OCI-LY7 (cell line): ENCODE measurements at regions not wholly inside any gene's neighbourhood (a gene's known extent, or its start where the extent isn't known, plus 50 kb on each side); places are given as distances from the start of the nearest gene placed in this dataset.

Experiments used
- EZH2phosphoT487 ChIP-seq: fragments of 200-600 bp; sonication (generic); IDR thresholded peaks from 2 replicates; pipeline ENCODE4 v1.6.1; 2018; ENCODE audit warnings: low read depth, borderline replicate concordance, mild to moderate bottlenecking, mixed run types, antibody characterized with exemption, low read length, moderate library complexity, mixed read lengths
- TF ChIP-seq, protein P1 (sequence below): fragments of 200-600 bp; sonication (generic); conservative IDR thresholded peaks from 2 replicates; pipeline ENCODE4 v1.5.1; 2014; ENCODE audit warnings: mild to moderate bottlenecking, antibody characterized with exemption, low read length, moderate library complexity, mixed read lengths

DNA sequence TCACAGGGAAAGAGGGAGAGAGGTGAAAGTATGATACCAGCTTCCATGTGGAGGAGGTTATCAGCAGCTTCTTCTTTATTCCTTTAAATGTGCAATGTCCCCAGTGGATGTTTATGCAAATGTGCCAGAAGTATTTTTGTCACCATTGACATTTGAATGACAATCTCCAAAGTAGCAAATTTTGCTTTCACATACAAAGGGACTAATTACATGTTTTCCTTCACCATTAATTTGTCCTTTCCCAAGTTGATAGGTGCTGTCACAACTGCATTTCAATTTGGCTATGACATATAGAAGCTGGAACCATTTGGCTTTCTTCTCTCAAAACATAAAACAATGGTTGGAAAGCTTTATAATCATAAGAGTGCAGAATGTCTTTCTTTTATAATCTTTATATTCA is 469.0 kb upstream of the NWD2 start:
- TF ChIP-seq, protein P1, sequence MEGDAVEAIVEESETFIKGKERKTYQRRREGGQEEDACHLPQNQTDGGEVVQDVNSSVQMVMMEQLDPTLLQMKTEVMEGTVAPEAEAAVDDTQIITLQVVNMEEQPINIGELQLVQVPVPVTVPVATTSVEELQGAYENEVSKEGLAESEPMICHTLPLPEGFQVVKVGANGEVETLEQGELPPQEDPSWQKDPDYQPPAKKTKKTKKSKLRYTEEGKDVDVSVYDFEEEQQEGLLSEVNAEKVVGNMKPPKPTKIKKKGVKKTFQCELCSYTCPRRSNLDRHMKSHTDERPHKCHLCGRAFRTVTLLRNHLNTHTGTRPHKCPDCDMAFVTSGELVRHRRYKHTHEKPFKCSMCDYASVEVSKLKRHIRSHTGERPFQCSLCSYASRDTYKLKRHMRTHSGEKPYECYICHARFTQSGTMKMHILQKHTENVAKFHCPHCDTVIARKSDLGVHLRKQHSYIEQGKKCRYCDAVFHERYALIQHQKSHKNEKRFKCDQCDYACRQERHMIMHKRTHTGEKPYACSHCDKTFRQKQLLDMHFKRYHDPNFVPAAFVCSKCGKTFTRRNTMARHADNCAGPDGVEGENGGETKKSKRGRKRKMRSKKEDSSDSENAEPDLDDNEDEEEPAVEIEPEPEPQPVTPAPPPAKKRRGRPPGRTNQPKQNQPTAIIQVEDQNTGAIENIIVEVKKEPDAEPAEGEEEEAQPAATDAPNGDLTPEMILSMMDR = no peak
- TF ChIP-seq EZH2phosphoT487 = no peak
